GM20000 (cell line): ENCODE measurements at regions not wholly inside any gene's neighbourhood (a gene's known extent, or its start where the extent isn't known, plus 50 kb on each side); places are given as distances from the start of the nearest gene placed in this dataset.
"Not testable (repeated sequence)": the region's sequence is repeated elsewhere in the genome, so short reads cannot be mapped to it uniquely, and the experiment has no call there.

Source experiments
- DNase-seq: peaks from one replicate; pipeline ENCODE4 v3.0.0; 2012; ENCODE audit warnings: low spot score
- TF ChIP-seq, protein P1 (sequence below): IDR thresholded peaks from 2 replicates; pipeline ENCODE4 v1.5.1; 2012; ENCODE audit warnings: mild to moderate bottlenecking, control low read depth; ENCODE audit errors: extremely low read depth, missing control alignments

DNA sequence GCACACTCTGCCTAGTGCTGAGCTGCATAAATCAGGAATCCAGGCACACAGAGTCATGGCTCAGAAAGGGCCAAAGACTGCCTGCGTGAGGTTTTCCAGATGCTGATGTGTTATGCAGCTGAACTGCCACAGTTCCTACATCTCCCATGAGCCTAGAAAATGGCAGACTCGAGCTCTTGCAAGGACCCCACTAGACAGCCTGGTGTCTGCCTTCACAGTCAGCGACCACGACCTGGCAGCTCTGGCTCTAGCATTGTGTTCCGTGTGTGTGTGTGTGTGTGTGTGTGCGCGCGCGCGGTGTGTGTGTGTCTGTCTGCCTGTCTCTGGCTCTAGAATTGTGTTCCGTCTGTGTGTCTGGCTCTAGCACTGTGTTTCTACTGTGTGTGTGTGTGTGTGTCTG is 203.6 kb upstream of the AGTR2 start:
- DNase-seq: no peak
- TF ChIP-seq, protein P1, sequence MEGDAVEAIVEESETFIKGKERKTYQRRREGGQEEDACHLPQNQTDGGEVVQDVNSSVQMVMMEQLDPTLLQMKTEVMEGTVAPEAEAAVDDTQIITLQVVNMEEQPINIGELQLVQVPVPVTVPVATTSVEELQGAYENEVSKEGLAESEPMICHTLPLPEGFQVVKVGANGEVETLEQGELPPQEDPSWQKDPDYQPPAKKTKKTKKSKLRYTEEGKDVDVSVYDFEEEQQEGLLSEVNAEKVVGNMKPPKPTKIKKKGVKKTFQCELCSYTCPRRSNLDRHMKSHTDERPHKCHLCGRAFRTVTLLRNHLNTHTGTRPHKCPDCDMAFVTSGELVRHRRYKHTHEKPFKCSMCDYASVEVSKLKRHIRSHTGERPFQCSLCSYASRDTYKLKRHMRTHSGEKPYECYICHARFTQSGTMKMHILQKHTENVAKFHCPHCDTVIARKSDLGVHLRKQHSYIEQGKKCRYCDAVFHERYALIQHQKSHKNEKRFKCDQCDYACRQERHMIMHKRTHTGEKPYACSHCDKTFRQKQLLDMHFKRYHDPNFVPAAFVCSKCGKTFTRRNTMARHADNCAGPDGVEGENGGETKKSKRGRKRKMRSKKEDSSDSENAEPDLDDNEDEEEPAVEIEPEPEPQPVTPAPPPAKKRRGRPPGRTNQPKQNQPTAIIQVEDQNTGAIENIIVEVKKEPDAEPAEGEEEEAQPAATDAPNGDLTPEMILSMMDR: no peak

DNA sequence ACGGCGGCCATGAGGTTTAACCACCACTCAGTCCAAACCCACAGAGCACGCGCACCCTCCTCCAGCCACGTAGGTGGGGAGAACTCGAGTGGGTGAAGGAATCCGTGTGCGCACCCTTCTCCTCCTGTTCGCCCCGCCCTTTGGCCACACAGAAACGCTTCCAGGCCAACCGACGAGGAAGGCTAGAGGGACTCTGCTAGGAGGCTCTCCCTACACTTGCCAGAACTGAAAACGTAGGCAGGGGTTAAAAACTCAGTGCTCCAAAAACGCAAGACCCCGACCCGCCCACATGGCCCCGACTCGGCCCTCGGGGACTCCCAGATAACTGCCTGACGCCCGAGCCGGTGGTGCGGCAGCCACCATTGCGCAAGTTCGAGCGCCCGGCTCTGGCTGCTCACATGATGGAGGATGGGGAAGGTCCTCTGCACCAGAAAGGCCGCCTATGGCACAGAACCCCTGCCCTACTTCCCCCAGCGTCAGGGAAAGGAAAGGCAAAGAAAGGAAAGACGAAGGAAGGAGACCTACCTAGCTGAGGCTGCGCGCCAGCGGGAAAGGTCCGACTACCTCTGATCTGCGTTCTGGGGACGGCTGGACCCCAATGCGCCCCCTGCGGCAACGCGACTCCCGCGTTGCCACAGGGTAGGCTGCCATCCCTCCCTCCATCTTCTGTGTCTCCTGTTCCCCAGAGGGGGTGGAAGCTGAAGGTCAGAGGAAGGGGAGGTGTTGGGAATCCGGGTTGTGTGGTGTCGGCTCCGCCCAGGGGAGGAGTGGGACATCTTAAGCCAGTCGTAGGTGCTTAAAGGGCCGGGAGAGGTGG is 201.9 kb upstream of the AGTR2 start:
- peak; percentile 19 for DNase-seq
- TF ChIP-seq, protein P1: no peak

DNA sequence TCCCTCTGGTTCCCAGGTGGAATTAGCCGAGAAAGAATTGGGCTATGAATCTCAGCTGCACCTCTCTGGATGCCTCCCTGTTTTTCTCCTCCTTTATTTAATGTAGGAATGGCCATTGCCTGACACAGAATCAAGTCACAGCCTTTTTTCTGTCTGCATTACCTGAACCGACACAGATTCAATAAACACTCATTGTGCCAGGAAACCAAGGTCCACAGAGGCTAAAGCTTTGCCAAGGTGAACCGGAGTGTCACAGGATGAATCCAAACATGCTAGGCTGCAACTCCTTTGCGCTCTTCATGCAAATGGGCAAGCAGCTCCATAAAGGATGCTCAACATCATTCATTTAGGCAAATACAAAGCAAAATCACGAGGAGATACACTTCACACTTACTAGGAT is 199.8 kb upstream of the AGTR2 start:
- TF ChIP-seq, protein P1: no peak
- no peak for DNase-seq

DNA sequence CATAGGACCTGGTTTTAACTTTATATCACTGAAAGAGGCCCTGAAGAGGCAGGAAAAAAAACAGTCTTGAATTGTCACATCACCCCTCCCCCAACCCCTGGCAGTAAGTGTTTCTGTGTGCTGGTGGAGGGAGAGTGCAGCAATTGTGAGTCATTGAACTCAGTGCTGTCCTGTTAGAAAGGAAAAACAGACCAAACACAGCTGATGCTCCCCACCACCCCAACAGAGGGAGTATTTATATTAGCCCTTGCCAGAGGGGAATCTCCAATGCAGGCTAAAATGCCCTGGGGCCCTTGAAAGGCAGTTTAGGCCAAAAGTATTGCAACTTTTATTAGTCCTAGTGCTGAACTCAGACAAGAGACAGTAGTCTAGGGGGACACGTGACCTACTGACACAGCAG is 197.8 kb upstream of the AGTR2 start:
- no peak for DNase-seq
- TF ChIP-seq, protein P1: no peak

DNA sequence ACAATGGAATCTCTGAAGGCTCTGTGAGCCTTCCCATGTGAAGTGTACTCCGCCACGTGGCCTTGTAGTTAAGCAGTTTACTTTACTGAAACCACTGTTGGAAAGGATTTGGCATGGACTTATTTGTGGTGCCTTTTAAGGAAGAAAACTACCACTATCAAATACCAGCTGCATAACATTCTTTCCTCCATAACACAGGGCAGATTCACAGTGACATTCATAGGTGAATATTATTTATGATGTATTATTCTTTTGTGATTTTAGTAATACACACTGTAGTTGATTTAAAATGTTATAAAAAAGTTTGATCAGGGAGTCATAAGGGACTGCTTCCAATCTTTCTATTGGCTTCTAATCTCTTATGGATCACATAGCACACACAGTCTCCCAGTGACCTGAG is 192.5 kb upstream of the AGTR2 start:
- no peak for DNase-seq
- TF ChIP-seq, protein P1: no peak

DNA sequence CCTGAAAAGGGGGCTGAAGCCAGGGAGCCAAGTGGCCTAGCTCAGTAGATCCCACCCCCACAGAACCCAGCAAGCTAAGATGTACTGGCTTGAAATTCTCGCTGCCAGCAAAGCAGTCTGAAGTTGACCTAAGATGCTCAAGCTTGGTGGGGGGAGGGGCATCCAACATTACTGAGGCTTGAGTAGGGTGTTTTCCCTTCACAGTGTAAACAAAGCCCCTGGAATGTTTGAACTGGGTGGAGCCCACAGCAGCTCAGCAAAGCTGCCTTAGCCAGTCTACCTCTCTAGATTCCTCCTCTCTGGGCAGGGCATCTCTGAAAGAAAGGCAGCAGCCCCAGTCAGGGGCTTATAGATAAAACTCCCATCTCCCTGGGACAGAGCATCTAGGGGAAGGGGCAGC is 187.4 kb upstream of the AGTR2 start:
- not testable (repeated sequence) for DNase-seq

DNA sequence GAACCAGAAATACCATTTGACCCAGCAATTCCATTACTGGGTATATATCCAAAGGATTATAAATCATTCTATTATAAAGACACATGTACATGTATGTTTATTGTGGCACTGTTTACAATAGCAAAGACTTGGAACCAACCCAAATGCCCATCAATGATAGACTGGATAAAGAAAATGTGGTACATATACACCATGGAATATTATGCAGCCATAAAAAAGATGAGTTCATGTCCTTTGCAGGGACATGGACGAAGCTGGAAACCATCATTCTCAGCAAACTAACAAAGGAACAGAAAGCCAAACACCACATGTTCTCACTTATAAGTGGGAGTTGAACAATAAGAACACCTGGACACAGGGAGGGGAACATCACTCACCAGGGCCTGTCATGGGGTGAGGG is 183.1 kb upstream of the AGTR2 start:
- not testable (repeated sequence) for DNase-seq

DNA sequence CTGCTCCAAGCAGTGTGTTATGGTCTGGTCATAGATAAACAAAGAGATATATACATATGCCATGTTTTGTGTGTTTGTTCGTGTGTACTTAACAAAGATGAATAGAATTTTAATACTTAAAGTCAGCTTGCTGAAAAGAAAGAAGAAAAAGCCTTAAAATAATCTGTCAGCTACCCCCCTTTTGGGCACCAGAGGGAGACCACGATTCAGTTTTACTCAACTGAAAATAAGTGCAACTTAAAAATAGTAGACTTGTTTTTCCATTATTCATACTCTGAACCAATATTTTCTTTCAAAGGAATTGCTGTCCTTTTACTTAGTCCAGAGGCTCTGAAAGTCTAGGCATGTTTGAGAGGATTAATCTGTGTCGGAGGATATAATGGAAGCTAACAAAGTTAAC is 181.7 kb upstream of the AGTR2 start:
- TF ChIP-seq, protein P1: no peak
- no peak for DNase-seq
